Caki2 (cell line): ENCODE measurements at regions not wholly inside any gene's neighbourhood (a gene's known extent, or its start where the extent isn't known, plus 50 kb on each side); places are given as distances from the start of the nearest gene placed in this dataset.

Experiments
- DNase-seq: peaks from one replicate; pipeline ENCODE4 v3.0.0-alpha.2; 2015; ENCODE audit warnings: low read depth
- in situ Hi-C: cut with HindIII; loops from 2 replicates; pipeline ENCODE4 v1.10.0; 2016; ENCODE audit warnings: low sequenced_read_pairs, low pct_unique_long_range_greater_than_20kb, mixed read lengths

GRCh38 chr2:75337016-75337415, 137.7 kb upstream of the TACR1 start:
- DNase-seq: no peak
- in situ Hi-C loops: no loop called here

GRCh38 chr2:75336451-75336850, 137.1 kb upstream of the TACR1 start:
- in situ Hi-C loops: no loop called here
- no peak for DNase-seq

DNA sequence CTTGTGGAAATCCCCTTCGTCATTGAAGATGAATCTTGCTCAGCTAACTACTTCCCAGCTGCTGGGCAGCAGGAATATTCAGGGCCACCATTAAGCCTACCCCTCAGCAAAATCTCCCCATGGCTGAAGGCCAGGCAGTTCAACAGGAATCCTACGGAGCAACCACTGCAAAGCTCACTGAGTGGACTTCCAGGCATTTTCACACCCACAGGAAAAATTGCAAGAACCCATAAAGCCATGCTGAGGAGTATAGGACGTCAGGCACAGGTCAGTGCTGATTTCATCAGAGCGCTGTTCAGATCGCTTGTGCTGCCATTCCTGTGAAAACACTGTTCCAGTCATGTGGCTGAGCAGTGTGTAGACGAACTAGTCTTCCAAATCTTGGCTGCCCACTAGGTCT, 134.8 kb upstream of the TACR1 start:
- in situ Hi-C loops: no loop called here
- no peak for DNase-seq

GRCh38 chr2:75333646-75334045, 134.3 kb upstream of the TACR1 start:
- in situ Hi-C loops: no loop called here
- no peak for DNase-seq

DNA sequence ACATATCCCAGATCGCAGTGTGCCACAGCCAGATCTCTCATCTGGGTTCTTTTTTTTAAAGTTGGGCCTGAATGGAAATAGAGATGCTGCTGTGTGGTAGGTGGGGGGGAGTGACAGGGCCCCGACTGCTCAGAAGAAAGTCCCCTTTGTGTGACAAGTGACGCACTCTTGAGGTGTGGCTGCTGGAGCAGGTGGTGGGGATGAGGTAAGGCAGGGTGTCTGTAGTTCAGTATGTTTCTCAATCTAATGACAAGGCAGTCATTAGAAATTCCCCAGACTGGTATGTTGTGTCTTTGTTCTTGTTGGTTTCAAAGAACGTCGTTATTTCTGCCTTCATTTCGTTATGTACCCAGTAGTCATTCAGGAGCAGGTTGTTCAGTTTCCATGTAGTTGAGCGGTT, 128.8 kb upstream of the TACR1 start:
- DNase-seq: no peak
- in situ Hi-C loops: no loop called here

- in situ Hi-C loops: no loop called here
- no peak for DNase-seq
These were observed 128.0 kb upstream of the TACR1 start for GRCh38 chr2:75327334-75327733.

GRCh38 chr2:75326645-75327044, 127.3 kb upstream of the TACR1 start:
- in situ Hi-C loops: no loop called here
- DNase-seq: no peak

DNA sequence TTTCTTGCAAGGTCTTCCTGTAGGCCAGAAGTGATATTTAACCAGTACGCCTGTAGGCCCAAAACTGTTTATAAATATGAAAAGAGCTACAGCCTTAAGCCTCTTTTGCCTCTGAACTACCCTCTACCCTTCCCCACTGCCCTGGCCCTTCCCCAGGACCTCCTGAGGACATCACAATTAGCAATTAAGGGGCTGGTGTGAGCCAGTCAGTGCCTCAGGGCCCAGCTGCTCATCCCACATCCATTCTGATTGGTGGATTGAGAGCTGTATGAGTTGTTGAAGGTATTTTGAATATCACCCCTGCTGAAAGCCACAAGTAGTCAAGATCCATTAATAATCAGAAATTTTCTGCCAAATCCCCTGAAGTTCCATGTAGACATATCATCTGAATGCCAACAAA, 126.3 kb upstream of the TACR1 start:
- no peak for DNase-seq
- in situ Hi-C loops: no loop called here

GRCh38 chr2:75324861-75325284, 125.6 kb upstream of the TACR1 start:
- no peak for DNase-seq
- in situ Hi-C loops: no loop called here

DNA sequence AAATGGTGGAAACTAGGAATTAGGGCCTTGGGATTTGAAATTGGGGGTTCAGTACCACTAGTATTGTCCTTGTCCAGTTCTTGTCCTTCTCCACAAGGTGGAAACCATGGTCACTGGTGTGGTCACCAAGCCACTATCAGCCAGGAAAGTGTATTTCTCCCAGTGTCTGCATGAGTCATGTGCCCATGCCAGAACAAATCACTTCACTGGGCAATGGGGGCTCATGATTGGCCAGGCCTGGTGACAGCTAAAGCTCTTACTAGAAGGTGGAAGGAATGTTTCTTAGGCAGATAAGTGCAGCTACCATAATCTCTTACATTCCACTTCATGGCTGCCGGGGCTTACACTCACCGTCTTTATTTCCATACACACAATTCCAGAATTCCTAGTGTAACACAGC, 124.8 kb upstream of the TACR1 start:
- in situ Hi-C loops: no loop called here
- DNase-seq: no peak

- no peak for DNase-seq
- in situ Hi-C loops: no loop called here
These were observed 122.2 kb upstream of the TACR1 start for GRCh38 chr2:75321599-75321922.

- no peak for DNase-seq
- in situ Hi-C loops: no loop called here
These were observed 121.7 kb upstream of the TACR1 start for GRCh38 chr2:75320898-75321598.

- in situ Hi-C loops: no loop called here
These were observed 120.6 kb upstream of the TACR1 start for GRCh38 chr2:75319951-75320350.

DNA sequence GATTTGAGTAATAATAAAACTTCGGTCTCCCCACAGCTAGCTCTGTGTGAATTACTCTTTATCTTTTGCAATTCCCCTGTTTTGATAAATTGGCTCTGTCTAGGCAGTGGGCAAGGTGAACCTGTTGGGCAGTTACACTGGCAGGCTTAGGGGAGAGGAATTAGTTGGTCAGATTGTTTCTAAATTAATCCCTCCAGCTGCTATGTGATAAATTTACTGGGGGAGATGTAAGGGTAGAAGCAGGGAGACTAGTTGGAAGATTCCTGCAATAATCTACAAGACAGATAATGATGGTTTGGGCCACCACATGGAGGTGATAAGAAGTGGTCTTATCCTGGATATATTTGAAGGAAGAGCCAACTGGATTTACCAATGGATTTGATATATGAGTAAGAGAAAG, 118.5 kb upstream of the TACR1 start:
- DNase-seq: no peak
- in situ Hi-C loops: no loop called here

More at GRCh38 chr2:75319951-75320350, 120.6 kb upstream of the TACR1 start:
- no peak for DNase-seq

DNA sequence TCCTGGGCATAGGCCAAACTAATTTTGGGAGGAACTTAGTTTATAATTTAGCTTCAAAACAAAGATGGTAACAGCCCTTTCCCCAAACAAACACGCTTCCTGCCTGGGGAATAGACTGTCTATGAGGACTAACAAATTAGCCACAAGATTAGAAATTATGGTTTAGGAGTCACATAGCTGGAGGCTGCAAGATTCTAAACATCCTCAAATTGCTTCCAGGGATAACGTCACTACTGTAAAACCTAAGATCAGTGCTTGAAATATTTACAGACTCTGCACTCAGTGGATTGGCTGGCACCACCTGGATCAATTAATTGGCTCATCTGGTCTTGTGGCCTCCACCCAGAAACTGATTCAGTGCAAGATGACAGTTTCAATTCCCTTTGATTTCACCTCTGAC, 118.0 kb upstream of the TACR1 start:
- no peak for DNase-seq
- in situ Hi-C loops: no loop called here

GRCh38 chr2:75315436-75315835, 116.1 kb upstream of the TACR1 start:
- no peak for DNase-seq
- in situ Hi-C loops: no loop called here

- no peak for DNase-seq
These were observed 112.7 kb upstream of the TACR1 start for GRCh38 chr2:75311993-75312392.

DNA sequence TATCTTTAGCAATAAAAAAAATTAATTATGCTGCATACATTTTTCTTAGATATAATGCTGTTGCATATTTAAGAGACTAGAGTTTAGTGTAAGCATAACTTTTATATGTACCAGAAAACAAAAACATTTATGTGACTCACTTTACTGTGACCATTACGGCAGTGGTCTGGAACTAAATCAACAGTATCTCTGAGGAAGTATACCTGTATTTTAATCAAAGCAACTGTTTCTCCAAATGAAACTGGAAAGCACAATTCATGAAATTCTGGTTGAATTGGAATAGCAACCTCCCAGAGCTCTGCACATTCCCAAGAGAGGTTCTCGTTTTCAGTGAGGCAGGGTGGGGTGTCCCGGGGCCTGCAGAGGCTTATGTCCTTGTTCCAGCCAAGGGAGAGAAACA, 112.2 kb upstream of the TACR1 start:
- no peak for DNase-seq
- in situ Hi-C loops: no loop called here

More at GRCh38 chr2:75311993-75312392, 112.7 kb upstream of the TACR1 start:
- in situ Hi-C loops: no loop called here

- no peak for DNase-seq
- in situ Hi-C loops: no loop called here
These were observed 111.6 kb upstream of the TACR1 start for GRCh38 chr2:75310876-75311275.

GRCh38 chr2:75309596-75310463, 110.5 kb upstream of the TACR1 start:
- in situ Hi-C loops: no loop called here
- no peak for DNase-seq
